Breast epithelium (tissue), 4 donors: ENCODE measurements at regions not wholly inside any gene's neighbourhood (a gene's known extent, or its start where the extent isn't known, plus 50 kb on each side); places are given as distances from the start of the nearest gene placed in this dataset.

Experiments used
- DNase-seq, 2 donors: peaks; one replicate each; pipeline ENCODE4 v3.0.0-alpha.2; 2019; ENCODE audit warnings: low spot score in 2 of 2
- H3K27ac ChIP-seq, 2 donors: fragments of 200-600 bp; sonication (generic) in 1 of 2; one replicate each; pipeline ENCODE4 v1.5.1; 2016 to 2019; ENCODE audit warnings: mild to moderate bottlenecking in 1 of 2
- H3K27me3 ChIP-seq, 2 donors: fragments of 200-600 bp; sonication (generic) in 1 of 2; one replicate each; pipeline versions ENCODE4 v1.5.1 to v1.6.0; 2017 to 2019; ENCODE audit warnings: control low read depth in 1 of 2, mild to moderate bottlenecking in 1 of 2
- H3K36me3 ChIP-seq: fragments of 200-600 bp; one replicate; pipeline ENCODE4 v1.5.1; 2019
- H3K4me1 ChIP-seq, 2 donors: fragments of 200-600 bp; sonication (generic); one replicate each; pipeline ENCODE4 v1.5.1; 2016 to 2019; ENCODE audit warnings: control low read depth in 1 of 2
- H3K4me3 ChIP-seq, 3 donors: fragments of 200-600 bp; sonication (generic); 1 replicate in 2 of 3; 2 replicates in 1 of 3; pipeline ENCODE4 v1.5.1; 2016 to 2019; ENCODE audit warnings: mild to moderate bottlenecking in 3 of 3, moderate library complexity in 2 of 3
- H3K9me3 ChIP-seq, 2 donors: fragments of 200-600 bp; sonication (generic) in 1 of 2; one replicate each; pipeline ENCODE4 v1.5.1; 2016 to 2019; ENCODE audit warnings: control low read depth in 1 of 2
- CTCF ChIP-seq, 3 donors: fragments of 450-650 bp; IDR thresholded peaks; one replicate each; pipeline ENCODE4 v1.5.1; 2016 to 2017; ENCODE audit warnings: antibody characterized with exemption in 3 of 3, mild to moderate bottlenecking in 3 of 3, moderate library complexity in 3 of 3
- POLR2A ChIP-seq: fragments of 450-650 bp; IDR thresholded peaks from one replicate; pipeline ENCODE4 v1.6.1; 2016; ENCODE audit warnings: antibody characterized with exemption, mild to moderate bottlenecking, moderate library complexity
- POLR2AphosphoS5 ChIP-seq, 3 donors: sonication (generic); formaldehyde crosslinking; IDR thresholded peaks; one replicate each; pipeline ENCODE4 v1.6.1; 2017; ENCODE audit warnings: antibody characterized with exemption in 3 of 3
- intact Hi-C: fragments of 100-400 bp; cut with DNase I; formaldehyde crosslinking; loops from one replicate; pipeline ENCODE4 v1.15.1; 2023; ENCODE audit warnings: low total_unique reads

- DNase-seq: no peak
- Histone ChIP-seq H3K27me3 (no peaks in the 10 kb centered on the region), H3K4me3 (no peak overlapping the region), H3K4me1 (no peaks in the 10 kb centered on the region), H3K36me3 (no peaks in the 10 kb centered on the region), H3K9me3 (no peaks in the 10 kb centered on the region), H3K27ac (no peak overlapping the region)
- no peak for TF ChIP-seq POLR2AphosphoS5 (IDR thresholded peaks at IDR 0.05)
- no peak for TF ChIP-seq CTCF (IDR thresholded peaks at IDR 0.05)
- no peak for TF ChIP-seq POLR2A
- intact Hi-C loops: no loop called here
Observed at GRCh38 chr18:32621034-32621433, 150.4 kb upstream of the GAREM1 start.

- intact Hi-C loops: no loop called here
- Histone ChIP-seq H3K27ac (no peak overlapping the region), H3K9me3 (no peaks in the 10 kb centered on the region), H3K36me3 (no peaks in the 10 kb centered on the region), H3K4me1 (no peaks in the 10 kb centered on the region), H3K27me3 (no peaks in the 10 kb centered on the region), H3K4me3 (no peak overlapping the region)
- TF ChIP-seq CTCF (IDR thresholded peaks at IDR 0.05) (no peak), POLR2A (no peak), POLR2AphosphoS5 (IDR thresholded peaks at IDR 0.05) (no peak)
- DNase-seq: no peak
Observed at GRCh38 chr18:32618546-32618945, 147.9 kb upstream of the GAREM1 start.

GRCh38 chr18:32613821-32614220 lies 143.1 kb upstream of the GAREM1 start:
- TF ChIP-seq POLR2AphosphoS5 (IDR thresholded peaks at IDR 0.05): no peak
- TF ChIP-seq CTCF (IDR thresholded peaks at IDR 0.05): no peak
- TF ChIP-seq POLR2A: no peak
- intact Hi-C loops: no loop called here

GRCh38 chr18:32612651-32613050 lies 142.0 kb upstream of the GAREM1 start:
- no peaks in the 10 kb centered on the region for H3K27me3 ChIP-seq
- H3K9me3 ChIP-seq: no peaks in the 10 kb centered on the region
- intact Hi-C loops: no loop called here
- DNase-seq: no peak
- no peaks in the 10 kb centered on the region for H3K36me3 ChIP-seq
- no peaks in the 10 kb centered on the region for H3K4me1 ChIP-seq
- H3K27ac ChIP-seq: no peak overlapping the region
- TF ChIP-seq CTCF (IDR thresholded peaks at IDR 0.05) (no peak), POLR2A (no peak), POLR2AphosphoS5 (IDR thresholded peaks at IDR 0.05) (no peak)
- H3K4me3 ChIP-seq: no peak overlapping the region

More at GRCh38 chr18:32613821-32614220, 143.1 kb upstream of the GAREM1 start:
- Histone ChIP-seq H3K36me3 (no peaks in the 10 kb centered on the region), H3K9me3 (no peaks in the 10 kb centered on the region), H3K27me3 (no peaks in the 10 kb centered on the region), H3K27ac (no peak overlapping the region), H3K4me1 (no peaks in the 10 kb centered on the region), H3K4me3 (no peak overlapping the region)
- no peak for DNase-seq

- DNase-seq: no peak
- Histone ChIP-seq H3K4me1 (no peaks in the 10 kb centered on the region), H3K27me3 (no peaks in the 10 kb centered on the region), H3K4me3 (no peak overlapping the region), H3K9me3 (no peaks in the 10 kb centered on the region), H3K27ac (no peak overlapping the region), H3K36me3 (no peaks in the 10 kb centered on the region)
- intact Hi-C loops: no loop called here
- TF ChIP-seq POLR2AphosphoS5 (IDR thresholded peaks at IDR 0.05) (no peak), CTCF (IDR thresholded peaks at IDR 0.05) (no peak), POLR2A (no peak)
Observed at GRCh38 chr18:32610176-32610575, 139.5 kb upstream of the GAREM1 start.
